CD4-positive, alpha-beta T cell (primary cell): ENCODE measurements at regions not wholly inside any gene's neighbourhood (a gene's known extent, or its start where the extent isn't known, plus 50 kb on each side); places are given as distances from the start of the nearest gene placed in this dataset.

Experiments
- ATAC-seq: fragments of 200-7000 bp; cut with Tn5 transposase; one replicate; pipeline ENCODE4 v1.10.0; 2022; ENCODE audit warnings: mild to moderate bottlenecking; ENCODE audit not compliant: poor library complexity
- CTCF ChIA-PET: fragments of 350-600 bp; sonication (Branson Sonifier 250); formaldehyde crosslinking; loops from one replicate; lab custom pipeline; 2021; ENCODE audit warnings: antibody characterized with exemption, inconsistent platforms; lab: Charles Lee
- POLR2A ChIA-PET: fragments of 350-600 bp; sonication (Branson Sonifier 250); formaldehyde crosslinking; loops from one replicate; lab custom pipeline; 2021; ENCODE audit warnings: antibody characterized with exemption, inconsistent platforms; lab: Charles Lee
- DNase-seq, 14 experiments: peaks; one replicate each; pipeline ENCODE4 v3.0.0-alpha.2; 2013 to 2020; ENCODE audit warnings: mixed read lengths in 2 of 14
- H3K27ac ChIP-seq, 2 donors: one replicate each; pipeline versions ENCODE4 v1.5.1 to v1.7.0; 2013; ENCODE audit warnings: low read length in 2 of 2, low read depth in 1 of 2, mild to moderate bottlenecking in 1 of 2
- H3K27me3 ChIP-seq, 2 experiments: 1 replicate in 1 of 2; 2 replicates in 1 of 2; pipeline versions ENCODE4 v1.6.1 to v1.7.0; 2013; ENCODE audit warnings: low read length in 2 of 2, control low read depth in 1 of 2, mild to moderate bottlenecking in 1 of 2, moderate library complexity in 1 of 2; ENCODE audit not compliant: insufficient read depth in 2 of 2, control insufficient read depth in 1 of 2
- H3K36me3 ChIP-seq: one replicate; pipeline ENCODE4 v1.6.1; 2013; ENCODE audit warnings: low read length, control low read depth; ENCODE audit not compliant: insufficient read depth
- H3K4me1 ChIP-seq: one replicate; pipeline ENCODE4 v1.6.1; 2013; ENCODE audit warnings: low read length, control low read depth; ENCODE audit not compliant: insufficient read depth
- H3K4me3 ChIP-seq: one replicate; pipeline ENCODE4 v1.5.1; 2013; ENCODE audit warnings: mild to moderate bottlenecking, low read length, moderate library complexity
- H3K9me3 ChIP-seq, 2 experiments: 1 replicate in 1 of 2; 2 replicates in 1 of 2; pipeline versions ENCODE4 v1.6.1 to v1.7.0; 2013; ENCODE audit warnings: low read length in 2 of 2, mild to moderate bottlenecking in 2 of 2, control low read depth in 1 of 2, moderate library complexity in 1 of 2; ENCODE audit not compliant: control insufficient read depth in 1 of 2, insufficient read depth in 1 of 2
- H3K27ac Mint-ChIP-seq: one replicate; pipeline ENCODE4 v1.8.0; 2020; ENCODE audit warnings: mixed read lengths
- H3K27me3 Mint-ChIP-seq: one replicate; pipeline ENCODE4 v1.8.0; 2021; ENCODE audit warnings: mixed read lengths
- H3K36me3 Mint-ChIP-seq: one replicate; pipeline ENCODE4 v1.8.0; 2021; ENCODE audit warnings: low read depth, mixed read lengths
- H3K4me1 Mint-ChIP-seq: one replicate; pipeline ENCODE4 v1.8.0; 2021; ENCODE audit warnings: low read depth, mixed read lengths
- H3K4me3 Mint-ChIP-seq: one replicate; pipeline ENCODE4 v1.8.0; 2020; ENCODE audit warnings: mild to moderate bottlenecking, mixed read lengths
- H3K9me3 Mint-ChIP-seq: one replicate; pipeline ENCODE4 v1.8.0; 2020; ENCODE audit warnings: mixed read lengths
- CTCF ChIP-seq: fragments of 200-600 bp; IDR thresholded peaks from one replicate; pipeline ENCODE4 v1.8.0; 2022; ENCODE audit warnings: antibody characterized with exemption, mild to moderate bottlenecking
- intact Hi-C, 2 experiments: fragments of 100-400 bp; cut with DNase I in 1 of 2; cut with micrococcal nuclease in 1 of 2; formaldehyde crosslinking; loops; one replicate each; pipeline versions ENCODE4 v1.15.1 to v1.9.0; 2023 to 2025; cut with DNase I, micrococcal nuclease

- Histone ChIP-seq H3K9me3 (no peaks in the 10 kb centered on the region), H3K4me1 (no peaks in the 10 kb centered on the region), H3K36me3 (no peaks in the 10 kb centered on the region), H3K4me3 (no peak overlapping the region), H3K27ac (no peak overlapping the region), H3K27me3 (no peaks in the 10 kb centered on the region)
- POLR2A ChIA-PET = interaction anchor here (1.1 kb wide), 1 partner anchor 11 kb away, joined by 4 read pairs; no protein-coding TSS in a partner anchor
- DNase-seq = no peak
- CTCF ChIA-PET = no interaction called here
- peaks cover 4% of the 10 kb centered on the region for H3K27me3 Mint-ChIP-seq
- no peak overlapping the region for H3K4me3 Mint-ChIP-seq
- H3K27ac Mint-ChIP-seq = no peak overlapping the region
- peaks cover 14% of the 10 kb centered on the region for H3K4me1 Mint-ChIP-seq
- no peaks in the 10 kb centered on the region for H3K36me3 Mint-ChIP-seq
- TF ChIP-seq CTCF = no peak
- ATAC-seq = peak; percentile 48
- intact Hi-C loops = no loop called here
- H3K9me3 Mint-ChIP-seq = no peaks in the 10 kb centered on the region
Observed at GRCh38 chr21:15170614-15171013, 105.8 kb upstream of the NRIP1 start.

GRCh38 chr21:15171546-15171945, 106.7 kb upstream of the NRIP1 start:
- TF ChIP-seq CTCF = no peak
- Mint-ChIP-seq H3K4me3 (no peak overlapping the region), H3K9me3 (no peaks in the 10 kb centered on the region), H3K36me3 (no peaks in the 10 kb centered on the region), H3K27me3 (peaks cover 4% of the 10 kb centered on the region), H3K4me1 (peaks cover 14% of the 10 kb centered on the region), H3K27ac (no peak overlapping the region)
- no peaks in the 10 kb centered on the region for H3K36me3 ChIP-seq
- H3K27ac ChIP-seq = no peak overlapping the region
- ChIA-PET CTCF (no interaction called here), POLR2A (no interaction called here)
- H3K4me1 ChIP-seq = no peaks in the 10 kb centered on the region
- intact Hi-C loops = no loop called here
- no peaks in the 10 kb centered on the region for H3K27me3 ChIP-seq
- no peak overlapping the region for H3K4me3 ChIP-seq
- DNase-seq (no peak), ATAC-seq (no peak)
- H3K9me3 ChIP-seq = no peaks in the 10 kb centered on the region

GRCh38 chr21:15172963-15173362, 108.2 kb upstream of the NRIP1 start:
- H3K9me3 ChIP-seq = no peaks in the 10 kb centered on the region
- ATAC-seq (no peak), DNase-seq (no peak)
- H3K36me3 Mint-ChIP-seq = no peaks in the 10 kb centered on the region
- H3K4me3 ChIP-seq = no peak overlapping the region
- H3K27ac ChIP-seq = no peak overlapping the region
- TF ChIP-seq CTCF = no peak
- H3K36me3 ChIP-seq = no peaks in the 10 kb centered on the region
- H3K27ac Mint-ChIP-seq = no peak overlapping the region
- H3K4me3 Mint-ChIP-seq = no peak overlapping the region
- H3K4me1 Mint-ChIP-seq = peaks cover 14% of the 10 kb centered on the region
- ChIA-PET POLR2A (no interaction called here), CTCF (no interaction called here)
- H3K4me1 ChIP-seq = no peaks in the 10 kb centered on the region
- no peaks in the 10 kb centered on the region for H3K9me3 Mint-ChIP-seq
- peaks cover 4% of the 10 kb centered on the region for H3K27me3 Mint-ChIP-seq
- intact Hi-C loops = no loop called here
- H3K27me3 ChIP-seq = no peaks in the 10 kb centered on the region
